Sigmoid colon (tissue), 6 donors: ENCODE measurements at regions not wholly inside any gene's neighbourhood (a gene's known extent, or its start where the extent isn't known, plus 50 kb on each side); places are given as distances from the start of the nearest gene placed in this dataset.

ENCODE experiments used
- DNase-seq: peaks from one replicate; pipeline ENCODE4 v3.0.0-alpha.2; 2019
- H3K27ac ChIP-seq, 4 donors: fragments of 200-600 bp; sonication (generic); one replicate each; pipeline ENCODE4 v1.5.1; 2016 to 2019; ENCODE audit warnings: mild to moderate bottlenecking in 1 of 4
- H3K27me3 ChIP-seq, 3 donors: fragments of 200-600 bp; sonication (generic); one replicate each; pipeline ENCODE4 v1.5.1; 2019; ENCODE audit warnings: mild to moderate bottlenecking in 1 of 3
- H3K36me3 ChIP-seq, 4 donors: fragments of 200-600 bp; sonication (generic); one replicate each; pipeline ENCODE4 v1.5.1; 2016 to 2019
- H3K4me1 ChIP-seq, 4 donors: fragments of 200-600 bp; sonication (generic); one replicate each; pipeline ENCODE4 v1.5.1; 2017 to 2019
- H3K4me3 ChIP-seq, 4 donors: fragments of 200-600 bp; sonication (generic); one replicate each; pipeline ENCODE4 v1.5.1; 2017 to 2019; ENCODE audit warnings: mild to moderate bottlenecking in 2 of 4, moderate library complexity in 1 of 4
- H3K9me3 ChIP-seq, 4 donors: fragments of 200-600 bp in 3 of 4; sonication (generic) in 3 of 4; one replicate each; pipeline versions ENCODE4 v1.5.1 to v1.6.1; 2013 to 2019
- EP300 ChIP-seq, 4 donors: sonication (generic); formaldehyde crosslinking; IDR thresholded peaks; one replicate each; pipeline ENCODE4 v1.6.1; 2017; ENCODE audit warnings: antibody characterized with exemption in 4 of 4
- POLR2A ChIP-seq, 2 donors: fragments of 450-650 bp; IDR thresholded peaks; one replicate each; pipeline ENCODE4 v1.6.1; 2016; ENCODE audit warnings: antibody characterized with exemption in 2 of 2, mild to moderate bottlenecking in 2 of 2, moderate library complexity in 2 of 2
- POLR2AphosphoS5 ChIP-seq, 4 donors: sonication (generic); formaldehyde crosslinking; IDR thresholded peaks; one replicate each; pipeline ENCODE4 v1.6.1; 2017; ENCODE audit warnings: antibody characterized with exemption in 4 of 4
- WGBS, 2 donors: extraction: QIAGEN DNeasy Blood & Tissue Kit; methylation state at CpG; one replicate each; pipeline ENCODE4 v1.1.7; 2013; 5-methylcytosine and 5-hydroxymethylcytosine counted together
- intact Hi-C: fragments of 100-400 bp; cut with DNase I; formaldehyde crosslinking; loops from one replicate; pipeline ENCODE4 v1.15.1; 2023
- TF ChIP-seq, protein P1 (sequence below), 4 experiments: fragments of 450-650 bp in 3 of 4; fragments of 200-600 bp in 1 of 4; IDR thresholded peaks; one replicate each; pipeline ENCODE4 v1.5.1; 2016 to 2019; ENCODE audit warnings: antibody characterized with exemption in 4 of 4, mild to moderate bottlenecking in 3 of 4, moderate library complexity in 2 of 4
- donor health status: healthy with polysubstance abuse.
- donor health status: healthy.

GRCh38 chr2:172351586-172351985, 75.8 kb upstream of the ITGA6 start:
- Histone ChIP-seq H3K9me3 (peaks cover 0 to 2% (median 0%) of the 10 kb centered on the region in 4 donors), H3K36me3 (no peaks in the 10 kb centered on the region), H3K27ac (no peak overlapping the region), H3K4me3 (no peak overlapping the region), H3K27me3 (no peaks in the 10 kb centered on the region), H3K4me1 (no peaks in the 10 kb centered on the region)
- no peak for DNase-seq
- TF ChIP-seq POLR2AphosphoS5 (IDR thresholded peaks at IDR 0.05) (no peak), POLR2A (IDR thresholded peaks at IDR 0.05) (no peak), EP300 (IDR thresholded peaks at IDR 0.05) (no peak)
- TF ChIP-seq, protein P1, sequence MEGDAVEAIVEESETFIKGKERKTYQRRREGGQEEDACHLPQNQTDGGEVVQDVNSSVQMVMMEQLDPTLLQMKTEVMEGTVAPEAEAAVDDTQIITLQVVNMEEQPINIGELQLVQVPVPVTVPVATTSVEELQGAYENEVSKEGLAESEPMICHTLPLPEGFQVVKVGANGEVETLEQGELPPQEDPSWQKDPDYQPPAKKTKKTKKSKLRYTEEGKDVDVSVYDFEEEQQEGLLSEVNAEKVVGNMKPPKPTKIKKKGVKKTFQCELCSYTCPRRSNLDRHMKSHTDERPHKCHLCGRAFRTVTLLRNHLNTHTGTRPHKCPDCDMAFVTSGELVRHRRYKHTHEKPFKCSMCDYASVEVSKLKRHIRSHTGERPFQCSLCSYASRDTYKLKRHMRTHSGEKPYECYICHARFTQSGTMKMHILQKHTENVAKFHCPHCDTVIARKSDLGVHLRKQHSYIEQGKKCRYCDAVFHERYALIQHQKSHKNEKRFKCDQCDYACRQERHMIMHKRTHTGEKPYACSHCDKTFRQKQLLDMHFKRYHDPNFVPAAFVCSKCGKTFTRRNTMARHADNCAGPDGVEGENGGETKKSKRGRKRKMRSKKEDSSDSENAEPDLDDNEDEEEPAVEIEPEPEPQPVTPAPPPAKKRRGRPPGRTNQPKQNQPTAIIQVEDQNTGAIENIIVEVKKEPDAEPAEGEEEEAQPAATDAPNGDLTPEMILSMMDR (IDR thresholded peaks at IDR 0.05), result no peak
- intact Hi-C loops, result no loop called here
- 94 to 96% methylated on average over 4 of the region's 4 CpGs for WGBS, 2 donors

- TF ChIP-seq EP300 (IDR thresholded peaks at IDR 0.05), result no peak
- TF ChIP-seq, protein P1 (IDR thresholded peaks at IDR 0.05), result no peak
- TF ChIP-seq POLR2AphosphoS5 (IDR thresholded peaks at IDR 0.05), result no peak
- TF ChIP-seq POLR2A (IDR thresholded peaks at IDR 0.05), result no peak
- H3K4me1 ChIP-seq, result no peaks in the 10 kb centered on the region
- H3K36me3 ChIP-seq, result no peaks in the 10 kb centered on the region
- no peaks in the 10 kb centered on the region for H3K27me3 ChIP-seq
- H3K4me3 ChIP-seq, result no peak overlapping the region
- WGBS, 2 donors, result 87 to 97% methylated on average over 5 of the region's 5 CpGs
- H3K9me3 ChIP-seq, result no peaks in the 10 kb centered on the region
- DNase-seq, result no peak
- intact Hi-C loops, result no loop called here
- no peak overlapping the region for H3K27ac ChIP-seq
Measured at GRCh38 chr2:172354347-172354746, 73.0 kb upstream of the ITGA6 start.

DNA sequence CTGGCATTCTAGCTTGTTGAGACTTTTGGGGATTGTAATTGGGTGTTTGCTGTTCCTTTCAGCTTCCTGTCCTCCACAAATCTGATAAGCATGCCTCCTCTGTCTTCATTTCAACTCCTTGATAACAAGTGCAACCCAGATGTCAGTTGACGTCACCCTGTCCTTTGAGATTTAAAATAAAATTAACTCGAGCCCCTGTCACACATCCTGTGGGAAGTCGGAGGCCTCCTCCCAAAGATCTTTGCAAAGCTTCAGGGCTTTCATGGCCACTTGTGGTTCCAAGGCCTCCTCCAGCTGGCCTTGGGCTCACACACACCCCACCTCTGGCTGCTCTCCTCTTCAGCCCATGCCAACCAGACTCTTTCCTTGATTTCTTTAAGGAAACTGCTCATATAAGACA, 69.9 kb upstream of the ITGA6 start:
- TF ChIP-seq EP300 (IDR thresholded peaks at IDR 0.05), result no peak
- TF ChIP-seq POLR2A (IDR thresholded peaks at IDR 0.05), result no peak
- TF ChIP-seq POLR2AphosphoS5 (IDR thresholded peaks at IDR 0.05), result no peak
- TF ChIP-seq, protein P1 (IDR thresholded peaks at IDR 0.05), result no peak

GRCh38 chr2:172358691-172359556, 68.5 kb upstream of the ITGA6 start:
- Histone ChIP-seq H3K4me1 (no peaks in the 10 kb centered on the region), H3K9me3 (no peaks in the 10 kb centered on the region), H3K27ac (no peak overlapping the region), H3K4me3 (no peak overlapping the region), H3K27me3 (no peaks in the 10 kb centered on the region), H3K36me3 (no peaks in the 10 kb centered on the region)
- TF ChIP-seq, protein P1 (IDR thresholded peaks at IDR 0.05), result no peak
- TF ChIP-seq POLR2A (IDR thresholded peaks at IDR 0.05) (no peak), EP300 (IDR thresholded peaks at IDR 0.05) (no peak), POLR2AphosphoS5 (IDR thresholded peaks at IDR 0.05) (no peak)
- WGBS, 2 donors, result 46 to 75% methylated on average over 12 of the region's 12 CpGs
- intact Hi-C loops, result no loop called here
- DNase-seq, result no peak

More for the DNA sequence above, 69.9 kb upstream of the ITGA6 start:
- DNase-seq, result no peak
- intact Hi-C loops, result no loop called here
- WGBS, 2 donors, result 47 to 85% methylated on average over 3 of the region's 3 CpGs
- Histone ChIP-seq H3K27ac (no peak overlapping the region), H3K36me3 (no peaks in the 10 kb centered on the region), H3K9me3 (no peaks in the 10 kb centered on the region), H3K4me1 (no peaks in the 10 kb centered on the region), H3K4me3 (no peak overlapping the region), H3K27me3 (no peaks in the 10 kb centered on the region)
